Upper lobe of left lung (tissue), 4 donors: ENCODE measurements at regions not wholly inside any gene's neighbourhood (a gene's known extent, or its start where the extent isn't known, plus 50 kb on each side); places are given as distances from the start of the nearest gene placed in this dataset.

Source experiments
- CTCF ChIP-seq, 6 experiments: fragments of 450-650 bp in 4 of 6; fragments of 200-600 bp in 2 of 6; sonication (generic) in 2 of 6; IDR thresholded peaks; one replicate each; pipeline ENCODE4 v1.5.1; 2016 to 2019; ENCODE audit warnings: antibody characterized with exemption in 6 of 6
- POLR2A ChIP-seq, 4 donors: fragments of 450-650 bp; IDR thresholded peaks; one replicate each; pipeline ENCODE4 v1.5.1; 2016 to 2017; ENCODE audit warnings: antibody characterized with exemption in 4 of 4, mild to moderate bottlenecking in 2 of 4

- TF ChIP-seq CTCF (IDR thresholded peaks at IDR 0.05): no peak
- no peak for TF ChIP-seq POLR2A (IDR thresholded peaks at IDR 0.05)
These were observed 171.6 kb downstream of the TMEM200A start for GRCh38 chr6:130537447-130537846.
